Ascending aorta (tissue), 2 donors: ENCODE measurements at regions not wholly inside any gene's neighbourhood (a gene's known extent, or its start where the extent isn't known, plus 50 kb on each side); places are given as distances from the start of the nearest gene placed in this dataset.

Source experiments
- DNase-seq, 2 donors: peaks; one replicate each; pipeline ENCODE4 v3.0.0-alpha.2; 2019; ENCODE audit warnings: low spot score in 2 of 2
- H3K27ac ChIP-seq, 2 donors: fragments of 200-600 bp; sonication (generic); one replicate each; pipeline ENCODE4 v1.5.1; 2016 to 2017; ENCODE audit warnings: mild to moderate bottlenecking in 1 of 2
- H3K27me3 ChIP-seq: fragments of 200-600 bp; sonication (generic); one replicate; pipeline ENCODE4 v1.5.1; 2017
- H3K36me3 ChIP-seq, 2 donors: fragments of 200-600 bp; sonication (generic); one replicate each; pipeline ENCODE4 v1.5.1; 2016
- H3K4me1 ChIP-seq, 2 donors: fragments of 200-600 bp; sonication (generic); one replicate each; pipeline ENCODE4 v1.5.1; 2016 to 2017; ENCODE audit warnings: mild to moderate bottlenecking in 1 of 2
- H3K4me3 ChIP-seq, 2 donors: fragments of 200-600 bp; sonication (generic); one replicate each; pipeline ENCODE4 v1.5.1; 2016 to 2017; ENCODE audit warnings: mild to moderate bottlenecking in 1 of 2
- H3K9me3 ChIP-seq, 2 donors: fragments of 200-600 bp; sonication (generic); one replicate each; pipeline ENCODE4 v1.5.1; 2016
- intact Hi-C: fragments of 100-400 bp; cut with DNase I; formaldehyde crosslinking; loops from one replicate; pipeline ENCODE4 v1.15.1; 2023
- TF ChIP-seq, protein P1 (sequence below), 3 experiments: fragments of 200-600 bp in 2 of 3; fragments of 450-650 bp in 1 of 3; sonication (generic) in 2 of 3; IDR thresholded peaks; one replicate each; pipeline ENCODE4 v1.5.1; 2016 to 2019; ENCODE audit warnings: antibody characterized with exemption in 3 of 3, mild to moderate bottlenecking in 1 of 3, moderate library complexity in 1 of 3

- Histone ChIP-seq H3K27ac (no peak overlapping the region), H3K4me1 (no peaks in the 10 kb centered on the region), H3K4me3 (no peak overlapping the region), H3K36me3 (no peaks in the 10 kb centered on the region), H3K9me3 (no peaks in the 10 kb centered on the region), H3K27me3 (no peaks in the 10 kb centered on the region)
- intact Hi-C loops, result no loop called here
- DNase-seq, result no peak
- TF ChIP-seq, protein P1, sequence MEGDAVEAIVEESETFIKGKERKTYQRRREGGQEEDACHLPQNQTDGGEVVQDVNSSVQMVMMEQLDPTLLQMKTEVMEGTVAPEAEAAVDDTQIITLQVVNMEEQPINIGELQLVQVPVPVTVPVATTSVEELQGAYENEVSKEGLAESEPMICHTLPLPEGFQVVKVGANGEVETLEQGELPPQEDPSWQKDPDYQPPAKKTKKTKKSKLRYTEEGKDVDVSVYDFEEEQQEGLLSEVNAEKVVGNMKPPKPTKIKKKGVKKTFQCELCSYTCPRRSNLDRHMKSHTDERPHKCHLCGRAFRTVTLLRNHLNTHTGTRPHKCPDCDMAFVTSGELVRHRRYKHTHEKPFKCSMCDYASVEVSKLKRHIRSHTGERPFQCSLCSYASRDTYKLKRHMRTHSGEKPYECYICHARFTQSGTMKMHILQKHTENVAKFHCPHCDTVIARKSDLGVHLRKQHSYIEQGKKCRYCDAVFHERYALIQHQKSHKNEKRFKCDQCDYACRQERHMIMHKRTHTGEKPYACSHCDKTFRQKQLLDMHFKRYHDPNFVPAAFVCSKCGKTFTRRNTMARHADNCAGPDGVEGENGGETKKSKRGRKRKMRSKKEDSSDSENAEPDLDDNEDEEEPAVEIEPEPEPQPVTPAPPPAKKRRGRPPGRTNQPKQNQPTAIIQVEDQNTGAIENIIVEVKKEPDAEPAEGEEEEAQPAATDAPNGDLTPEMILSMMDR (IDR thresholded peaks at IDR 0.05), result no peak
These were observed 527.8 kb downstream of the MTRR start for GRCh38 chr5:8396756-8397155.

DNA sequence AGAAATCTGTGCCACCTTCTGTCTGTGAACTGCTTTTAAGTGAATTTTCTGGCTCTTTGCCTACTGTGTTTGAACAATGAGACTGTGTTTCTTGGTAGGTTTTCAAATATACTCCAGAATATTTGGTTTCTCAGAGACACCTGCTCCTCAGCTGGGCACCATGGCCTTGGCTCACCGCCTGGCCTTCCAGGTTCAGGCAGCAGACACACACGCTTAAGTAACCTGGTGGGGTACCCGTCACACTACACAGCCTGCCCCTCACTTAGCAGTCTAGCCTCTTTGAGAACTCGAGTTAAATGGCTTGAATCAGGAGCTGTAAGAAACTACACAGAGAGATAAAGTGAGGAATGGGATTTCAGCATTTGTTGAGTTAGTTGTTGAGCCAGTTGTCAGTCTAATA lies 530.5 kb downstream of the MTRR start:
- TF ChIP-seq, protein P1 (IDR thresholded peaks at IDR 0.05), result no peak
- H3K9me3 ChIP-seq, result no peaks in the 10 kb centered on the region
- no peak overlapping the region for H3K4me3 ChIP-seq
- intact Hi-C loops, result no loop called here
- no peaks in the 10 kb centered on the region for H3K4me1 ChIP-seq
- no peak overlapping the region for H3K27ac ChIP-seq
- no peak for DNase-seq
- no peaks in the 10 kb centered on the region for H3K27me3 ChIP-seq
- no peaks in the 10 kb centered on the region for H3K36me3 ChIP-seq

DNA sequence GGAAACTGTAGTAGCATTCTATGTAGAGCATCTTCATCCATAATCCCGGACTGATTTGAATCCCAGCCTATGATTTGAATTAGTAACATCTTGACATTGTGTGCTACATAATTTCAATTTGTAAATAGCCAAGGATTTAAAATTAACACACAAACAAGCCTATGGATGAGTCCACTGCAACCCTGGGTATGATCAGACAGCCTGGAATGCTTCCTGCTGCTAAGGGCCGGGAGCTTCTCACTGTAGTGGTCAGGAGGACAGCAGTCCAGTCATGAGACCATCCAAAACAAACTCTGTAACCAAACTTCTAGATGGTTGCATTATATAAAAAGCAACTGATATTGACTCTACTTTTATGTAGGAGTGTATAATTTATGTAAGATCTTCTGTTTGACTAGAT lies 539.3 kb downstream of the MTRR start:
- no peaks in the 10 kb centered on the region for H3K9me3 ChIP-seq
- H3K36me3 ChIP-seq, result no peaks in the 10 kb centered on the region
- no peak overlapping the region for H3K4me3 ChIP-seq
- no peaks in the 10 kb centered on the region for H3K27me3 ChIP-seq
- TF ChIP-seq, protein P1 (IDR thresholded peaks at IDR 0.05), result no peak
- H3K4me1 ChIP-seq, result no peaks in the 10 kb centered on the region
- no peak overlapping the region for H3K27ac ChIP-seq
- no peak for DNase-seq
- intact Hi-C loops, result no loop called here

DNA sequence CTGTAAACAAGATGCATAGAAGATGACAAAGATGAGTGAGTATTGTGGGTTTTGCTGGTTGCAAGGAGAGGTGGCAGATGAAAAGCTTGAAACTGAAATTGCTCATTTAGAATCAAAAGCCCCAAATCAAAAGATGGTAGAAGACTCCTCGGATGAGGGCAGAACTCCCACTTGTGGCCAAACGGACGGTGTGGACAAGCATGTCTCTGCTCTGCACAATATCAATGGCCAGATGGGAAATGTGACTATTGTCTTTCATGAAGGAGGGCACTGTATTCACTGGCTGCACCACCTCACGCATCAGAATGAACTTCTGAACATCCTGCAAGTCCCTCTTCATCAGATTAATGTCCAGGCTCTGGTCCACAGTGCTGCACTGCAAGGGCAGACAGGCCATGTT lies 541.7 kb downstream of the MTRR start:
- Histone ChIP-seq H3K27ac (no peak overlapping the region), H3K4me3 (no peak overlapping the region), H3K36me3 (no peaks in the 10 kb centered on the region), H3K27me3 (no peaks in the 10 kb centered on the region), H3K9me3 (no peaks in the 10 kb centered on the region), H3K4me1 (no peaks in the 10 kb centered on the region)
- DNase-seq, result no peak
- TF ChIP-seq, protein P1 (IDR thresholded peaks at IDR 0.05), result no peak
- intact Hi-C loops, result no loop called here

DNA sequence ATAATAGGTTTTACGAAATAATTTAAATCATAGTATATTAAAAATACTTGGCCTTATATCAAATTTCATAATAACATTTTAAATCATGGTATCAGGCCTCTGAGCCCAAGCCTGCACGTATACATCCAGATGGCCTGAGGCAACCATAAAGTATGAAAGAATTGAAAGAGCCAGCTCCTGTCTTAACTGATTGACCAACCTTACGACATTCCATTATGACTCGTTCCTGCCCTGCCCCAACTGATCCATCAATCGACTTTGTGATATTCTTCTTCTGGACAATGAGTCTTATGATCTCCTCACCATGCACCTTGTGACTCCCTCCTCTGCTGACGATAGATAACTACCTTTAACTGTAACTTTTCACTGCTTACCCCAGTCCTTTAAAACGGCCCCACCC lies 545.0 kb downstream of the MTRR start:
- H3K9me3 ChIP-seq, result no peaks in the 10 kb centered on the region
- TF ChIP-seq, protein P1 (IDR thresholded peaks at IDR 0.05), result no peak
- intact Hi-C loops, result no loop called here
- no peak overlapping the region for H3K27ac ChIP-seq
- H3K27me3 ChIP-seq, result no peaks in the 10 kb centered on the region
- no peak overlapping the region for H3K4me3 ChIP-seq
- no peaks in the 10 kb centered on the region for H3K4me1 ChIP-seq
- no peaks in the 10 kb centered on the region for H3K36me3 ChIP-seq
- DNase-seq, result no peak

- H3K9me3 ChIP-seq, result no peaks in the 10 kb centered on the region
- H3K27ac ChIP-seq, result no peak overlapping the region
- TF ChIP-seq, protein P1 (IDR thresholded peaks at IDR 0.05), result no peak
- H3K4me3 ChIP-seq, result no peak overlapping the region
- no peak for DNase-seq
- no peaks in the 10 kb centered on the region for H3K27me3 ChIP-seq
- H3K4me1 ChIP-seq, result no peaks in the 10 kb centered on the region
- intact Hi-C loops, result no loop called here
- no peaks in the 10 kb centered on the region for H3K36me3 ChIP-seq
These were observed 548.5 kb downstream of the MTRR start for GRCh38 chr5:8417316-8418048.
